HEK293 (cell line): ENCODE measurements at regions not wholly inside any gene's neighbourhood (a gene's known extent, or its start where the extent isn't known, plus 50 kb on each side); places are given as distances from the start of the nearest gene placed in this dataset.

Experiments used
- CTCF ChIA-PET: fragments of 350-600 bp; formaldehyde crosslinking; extraction: SDS; loops from one replicate; lab custom pipeline; 2021; ENCODE audit warnings: antibody characterized with exemption; lab: Yijun Ruan, JAX
- POLR2A ChIA-PET: fragments of 300-600 bp; formaldehyde crosslinking; extraction: SDS; loops from one replicate; lab custom pipeline; 2020; ENCODE audit warnings: antibody characterized with exemption, inconsistent platforms; lab: Yijun Ruan, JAX
- H3K27ac ChIP-seq: fragments of 200-500 bp; sonication (Bioruptor generic); 2 replicates; pipeline ENCODE4 v1.5.1; 2014; ENCODE audit warnings: low read depth, low read length, control low read depth, inconsistent platforms; ENCODE audit errors: extremely low read depth
- H3K36me3 ChIP-seq, 2 experiments: fragments of 200-500 bp in 1 of 2; sonication (Bioruptor generic) in 1 of 2; 1 replicate in 1 of 2; 2 replicates in 1 of 2; pipeline ENCODE4 v1.5.1; 2014 to 2017; ENCODE audit warnings: inconsistent platforms in 2 of 2, low read length in 2 of 2; ENCODE audit not compliant: control insufficient read depth in 2 of 2, insufficient read depth in 1 of 2
- H3K4me1 ChIP-seq: fragments of 200-500 bp; sonication (Bioruptor generic); 2 replicates; pipeline ENCODE4 v1.5.1; 2014; ENCODE audit warnings: mild to moderate bottlenecking, low read length, inconsistent platforms; ENCODE audit not compliant: control insufficient read depth, insufficient read depth
- H3K4me3 ChIP-seq: 2 replicates; pipeline ENCODE4 v1.5.1; 2011; ENCODE audit warnings: low read depth, mild to moderate bottlenecking, control low read depth, low read length, moderate library complexity
- H3K9me3 ChIP-seq: fragments of 200-500 bp; sonication (Bioruptor generic); 2 replicates; pipeline ENCODE4 v1.5.1; 2014; ENCODE audit warnings: low read depth, low read length, inconsistent platforms; ENCODE audit not compliant: control insufficient read depth, insufficient read depth
- FEZF1 ChIP-seq: fragments of 450-650 bp; formaldehyde crosslinking; IDR thresholded peaks from 2 replicates; pipeline ENCODE4 v1.5.1; 2016; ENCODE audit warnings: missing biosample characterization, missing genetic modification characterization
- KLF1 ChIP-seq: fragments of 450-650 bp; formaldehyde crosslinking; IDR thresholded peaks from 2 replicates; pipeline ENCODE4 v1.5.1; 2016; ENCODE audit warnings: missing biosample characterization, missing genetic modification characterization
- PRDM1 ChIP-seq: fragments of 450-650 bp; formaldehyde crosslinking; IDR thresholded peaks from 2 replicates; pipeline ENCODE4; 2016; ENCODE audit warnings: missing biosample characterization, missing genetic modification characterization
- PRDM6 ChIP-seq: fragments of 450-650 bp; formaldehyde crosslinking; IDR thresholded peaks from 2 replicates; pipeline ENCODE4 v1.5.1; 2017; ENCODE audit warnings: missing biosample characterization, missing genetic modification characterization
- REST ChIP-seq: fragments of 450-650 bp; formaldehyde crosslinking; IDR thresholded peaks from 2 replicates; pipeline ENCODE4 v1.5.1; 2016; ENCODE audit warnings: missing biosample characterization, missing genetic modification characterization
- ZBTB17 ChIP-seq: fragments of 450-650 bp; formaldehyde crosslinking; IDR thresholded peaks from 2 replicates; pipeline ENCODE4 v1.5.1; 2016; ENCODE audit warnings: missing biosample characterization, missing genetic modification characterization
- ZBTB20 ChIP-seq: fragments of 450-650 bp; formaldehyde crosslinking; IDR thresholded peaks from 2 replicates; pipeline ENCODE4 v1.5.1; 2016; ENCODE audit warnings: missing biosample characterization, missing genetic modification characterization
- ZBTB21 ChIP-seq: fragments of 450-650 bp; formaldehyde crosslinking; IDR thresholded peaks from 2 replicates; pipeline ENCODE4 v1.5.1; 2017; ENCODE audit warnings: missing biosample characterization, missing genetic modification characterization
- ZNF223 ChIP-seq: fragments of 450-650 bp; formaldehyde crosslinking; IDR thresholded peaks from 2 replicates; pipeline ENCODE4 v1.5.1; 2016; ENCODE audit warnings: missing biosample characterization, missing genetic modification characterization
- ZNF248 ChIP-seq: fragments of 450-650 bp; formaldehyde crosslinking; IDR thresholded peaks from 2 replicates; pipeline ENCODE4 v1.5.1; 2017; ENCODE audit warnings: missing biosample characterization, missing genetic modification characterization
- ZNF335 ChIP-seq: fragments of 450-650 bp; formaldehyde crosslinking; conservative IDR thresholded peaks from 2 replicates; pipeline ENCODE4 v1.5.1; 2016; ENCODE audit warnings: missing biosample characterization, missing genetic modification characterization
- ZNF341 ChIP-seq: fragments of 450-650 bp; formaldehyde crosslinking; IDR thresholded peaks from 2 replicates; pipeline ENCODE4; 2016; ENCODE audit warnings: low read depth, missing biosample characterization, missing genetic modification characterization
- ZNF433 ChIP-seq: fragments of 450-650 bp; formaldehyde crosslinking; IDR thresholded peaks from 2 replicates; pipeline ENCODE4 v1.5.1; 2016; ENCODE audit warnings: missing biosample characterization, missing genetic modification characterization, low read depth
- ZNF544 ChIP-seq: fragments of 450-650 bp; formaldehyde crosslinking; IDR thresholded peaks from 2 replicates; pipeline ENCODE4 v1.5.0; 2017; ENCODE audit warnings: missing biosample characterization, missing genetic modification characterization
- ZNF585B ChIP-seq: fragments of 450-650 bp; formaldehyde crosslinking; IDR thresholded peaks from 2 replicates; pipeline ENCODE4 v1.5.1; 2016; ENCODE audit warnings: missing biosample characterization, missing genetic modification characterization
- ZNF777 ChIP-seq: fragments of 450-650 bp; formaldehyde crosslinking; IDR thresholded peaks from 2 replicates; pipeline ENCODE4 v1.5.1; 2017; ENCODE audit warnings: missing biosample characterization, missing genetic modification characterization, borderline replicate concordance
- ZSCAN4 ChIP-seq: fragments of 450-650 bp; formaldehyde crosslinking; IDR thresholded peaks from 2 replicates; pipeline ENCODE4 v1.5.1; 2017; ENCODE audit warnings: missing biosample characterization, missing genetic modification characterization

GRCh38 chr1:81237473-81238089 is 563.2 kb upstream of the ADGRL2 start (continued):
- 0 out of 2 replicates have a peak, but pooled peaks have one; percentile 31 for TF ChIP-seq REST (tag by site-specific recombination)
- peak; percentile 24; the same call in 1 of the 2 replicates for TF ChIP-seq ZNF335 (tag by site-specific recombination)
- no peak for TF ChIP-seq ZNF544
- no peak for TF ChIP-seq KLF1 (tag by site-specific recombination)
- no peak for TF ChIP-seq ZNF223 (tag by site-specific recombination)
- peak; percentile 67 for TF ChIP-seq PRDM6
- 0 out of 2 replicates have a peak, but pooled peaks have one; percentile 6 for TF ChIP-seq ZBTB20 (tag by site-specific recombination)
- TF ChIP-seq ZNF341: peak; percentile 35

GRCh38 chr1:81234237-81234636 is 566.5 kb upstream of the ADGRL2 start:
- POLR2A ChIA-PET: interaction anchor here (0.7 kb wide), 1 partner anchor 15 kb away, joined by 4 read pairs; no protein-coding TSS in a partner anchor
- TF ChIP-seq ZNF248 (tag by site-specific recombination): no peak
- TF ChIP-seq ZNF585B: no peak
- TF ChIP-seq ZBTB17 (tag by site-specific recombination): 0 out of 2 replicates have a peak, but pooled peaks have one; percentile 38
- TF ChIP-seq FEZF1 (tag by site-specific recombination): peak; percentile 25; the same call in 1 of the 2 replicates
- no peak for TF ChIP-seq ZNF777 (tag by site-specific recombination)

GRCh38 chr1:81233591-81233990 is 567.1 kb upstream of the ADGRL2 start:
- H3K36me3 ChIP-seq: no peaks in the 10 kb centered on the region
- POLR2A ChIA-PET: no interaction called here
- H3K27ac ChIP-seq: no peak overlapping the region
- no peak overlapping the region for H3K4me3 ChIP-seq
- TF ChIP-seq ZNF433 (tag by site-specific recombination) (no peak), PRDM1 (tag by site-specific recombination) (0 out of 2 replicates have a peak, but pooled peaks have one; percentile 31), ZBTB21 (tag by site-specific recombination) (no peak), ZSCAN4 (tag by site-specific recombination) (peak; percentile 42; the same call in 1 of the 2 replicates)
- H3K4me1 ChIP-seq: peaks cover 13% of the 10 kb centered on the region
- no peaks in the 10 kb centered on the region for H3K9me3 ChIP-seq
- CTCF ChIA-PET: interaction anchor here (1.3 kb wide), 1 partner anchor 9 kb away, joined by 3 read pairs; no protein-coding TSS in a partner anchor

More at GRCh38 chr1:81234237-81234636, 566.5 kb upstream of the ADGRL2 start:
- no peaks in the 10 kb centered on the region for H3K9me3 ChIP-seq
- no peaks in the 10 kb centered on the region for H3K36me3 ChIP-seq
- no peak overlapping the region for H3K4me3 ChIP-seq
- H3K27ac ChIP-seq: no peak overlapping the region
- H3K4me1 ChIP-seq: peaks cover 14% of the 10 kb centered on the region
- CTCF ChIA-PET: interaction anchor here (1.3 kb wide), 1 partner anchor 10 kb away, joined by 3 read pairs; no protein-coding TSS in a partner anchor
